Cerebellar nuclear complex (tissue), 1 donor: ENCODE measurements at regions not wholly inside any gene's neighbourhood (a gene's known extent, or its start where the extent isn't known, plus 50 kb on each side); places are given as distances from the start of the nearest gene placed in this dataset.
"Not testable (repeated sequence)": the region's sequence is repeated elsewhere in the genome, so short reads cannot be mapped to it uniquely, and the experiment has no call there.

ENCODE experiments used
- DNase-seq, 2 experiments: peaks; one replicate each; lab custom pipeline; 2025; lab: John Stamatoyannopoulos, UW

DNA sequence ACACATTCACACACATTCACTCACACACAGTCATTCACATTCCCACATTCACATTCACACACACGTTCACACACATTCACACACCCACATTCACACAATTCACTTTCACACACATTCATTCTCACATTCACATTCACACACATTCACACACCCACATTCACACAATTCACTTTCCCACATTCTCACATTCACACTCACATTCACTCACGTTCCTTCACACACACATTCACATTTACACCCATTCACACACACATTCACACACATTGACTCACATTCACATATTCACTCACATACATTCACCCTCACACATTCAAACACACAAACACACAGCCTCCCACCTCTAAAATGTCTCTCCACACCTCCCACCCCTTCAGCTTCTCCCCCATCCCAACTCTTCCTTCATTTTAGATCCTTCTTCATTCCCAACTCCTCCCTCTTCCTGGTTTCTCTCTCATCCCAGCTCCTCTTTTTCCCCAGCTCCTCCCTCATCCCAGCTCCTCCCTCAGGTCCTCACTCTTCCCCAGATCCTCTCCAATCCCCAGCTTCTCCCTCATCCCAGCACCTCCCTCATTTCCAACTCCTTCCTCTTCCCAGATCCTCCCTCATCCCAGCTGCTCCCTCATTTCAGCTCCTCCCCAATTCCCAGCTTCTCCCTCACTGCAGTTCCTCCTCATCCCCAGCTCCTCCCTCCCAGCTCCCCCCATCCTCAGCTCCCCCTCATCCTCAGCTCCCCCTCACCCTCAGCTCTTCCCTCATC, 111.0 kb downstream of the FAM53A start:
- no peak for DNase-seq

GRCh38 chr4:1572521-1572920, 111.6 kb downstream of the FAM53A start:
- DNase-seq: no peak

DNA sequence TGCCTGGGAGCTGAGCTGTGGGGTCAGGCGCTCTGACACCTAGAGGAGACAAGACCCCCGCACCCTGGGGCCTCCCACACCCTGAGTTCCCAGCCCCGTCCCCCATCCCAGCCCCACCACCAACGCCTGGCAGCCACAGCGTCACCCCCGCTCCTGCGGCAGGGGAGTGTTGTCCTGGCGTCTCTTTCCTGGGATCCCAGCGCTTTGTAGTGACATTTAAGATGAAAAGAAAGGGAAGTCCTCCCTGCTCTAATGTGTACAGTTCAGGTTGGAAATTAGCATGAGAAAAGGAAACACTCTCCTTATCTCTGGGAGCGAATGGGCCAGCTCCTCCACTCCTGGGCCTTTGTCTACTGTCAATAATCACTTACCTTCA, 112.1 kb downstream of the FAM53A start:
- DNase-seq: no peak

DNA sequence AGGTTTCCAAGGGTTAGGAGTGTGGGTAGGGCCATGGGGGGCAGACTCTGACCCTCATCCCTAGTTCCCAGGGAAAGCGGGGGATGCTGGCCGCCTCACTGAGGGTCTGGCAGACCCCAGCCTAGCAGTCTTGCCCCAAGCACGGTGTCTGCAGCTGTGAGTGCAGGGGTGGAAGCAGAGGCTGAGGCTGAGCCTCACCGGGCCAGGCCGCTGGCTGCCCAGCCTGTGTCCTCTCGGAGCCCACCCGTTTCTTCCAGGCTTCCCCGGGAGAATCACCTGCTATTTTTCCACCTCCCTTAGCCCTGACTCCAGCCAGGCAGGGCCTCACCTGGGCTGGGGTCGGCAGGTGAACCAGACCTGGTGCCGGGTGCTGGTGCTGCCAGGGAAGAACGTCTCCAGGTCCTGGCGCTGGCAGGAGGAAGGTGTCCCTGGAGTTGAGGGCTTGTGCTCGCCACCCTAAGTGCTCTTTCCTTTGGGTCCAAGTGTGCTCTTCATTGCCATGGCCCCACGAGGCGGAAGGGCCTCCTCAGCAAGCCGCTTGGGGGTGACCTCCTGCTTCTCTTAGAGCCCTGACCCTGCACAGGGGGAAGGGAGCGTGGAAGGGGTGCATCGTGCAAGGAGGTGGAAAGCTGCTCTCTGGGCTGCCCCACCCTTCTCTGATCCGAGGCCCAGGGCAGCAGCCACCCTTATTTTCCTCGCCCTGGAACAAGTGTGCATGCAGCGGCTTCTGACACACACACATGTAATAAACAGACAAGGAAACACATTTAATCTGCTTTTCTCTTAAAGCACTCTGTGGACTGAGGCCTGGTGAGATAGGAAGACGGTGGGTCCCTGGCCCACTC, 112.7 kb downstream of the FAM53A start:
- no peak for DNase-seq

GRCh38 chr4:1570291-1571164, 113.6 kb downstream of the FAM53A start:
- no peak for DNase-seq

DNA sequence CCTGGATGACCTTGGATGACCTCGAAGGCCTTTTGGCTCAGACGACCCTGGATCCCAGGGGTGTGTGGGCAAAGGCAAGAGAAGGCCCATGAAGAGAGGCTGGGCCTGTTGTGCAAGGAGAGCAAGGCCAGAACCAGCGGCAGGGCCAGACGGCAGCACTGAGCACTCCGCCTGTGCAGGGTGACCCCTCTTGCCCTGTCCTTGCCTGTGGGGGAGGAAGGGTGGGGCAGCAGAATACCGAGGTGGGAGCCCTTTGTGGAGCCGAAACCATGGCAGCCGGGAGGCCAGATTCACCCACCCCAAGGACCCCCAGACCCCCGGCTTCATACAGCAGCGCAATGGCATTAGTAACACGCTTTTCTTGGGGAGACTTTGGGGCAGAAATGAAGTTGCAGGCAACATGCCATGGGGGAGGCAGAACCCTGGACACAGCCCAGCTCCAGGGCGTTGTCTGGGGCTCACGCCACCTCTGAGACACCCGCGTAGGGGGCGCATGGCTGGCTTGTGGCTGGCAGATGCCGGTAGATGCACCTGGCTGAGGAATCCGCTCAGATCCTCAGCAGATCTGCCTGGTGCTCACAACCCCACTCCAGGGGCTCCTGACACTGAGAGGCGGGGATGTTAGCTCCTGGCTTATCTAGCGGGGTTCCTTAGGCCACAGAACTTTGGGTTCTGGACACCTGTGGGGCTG, 114.5 kb downstream of the FAM53A start:
- DNase-seq: no peak

DNA sequence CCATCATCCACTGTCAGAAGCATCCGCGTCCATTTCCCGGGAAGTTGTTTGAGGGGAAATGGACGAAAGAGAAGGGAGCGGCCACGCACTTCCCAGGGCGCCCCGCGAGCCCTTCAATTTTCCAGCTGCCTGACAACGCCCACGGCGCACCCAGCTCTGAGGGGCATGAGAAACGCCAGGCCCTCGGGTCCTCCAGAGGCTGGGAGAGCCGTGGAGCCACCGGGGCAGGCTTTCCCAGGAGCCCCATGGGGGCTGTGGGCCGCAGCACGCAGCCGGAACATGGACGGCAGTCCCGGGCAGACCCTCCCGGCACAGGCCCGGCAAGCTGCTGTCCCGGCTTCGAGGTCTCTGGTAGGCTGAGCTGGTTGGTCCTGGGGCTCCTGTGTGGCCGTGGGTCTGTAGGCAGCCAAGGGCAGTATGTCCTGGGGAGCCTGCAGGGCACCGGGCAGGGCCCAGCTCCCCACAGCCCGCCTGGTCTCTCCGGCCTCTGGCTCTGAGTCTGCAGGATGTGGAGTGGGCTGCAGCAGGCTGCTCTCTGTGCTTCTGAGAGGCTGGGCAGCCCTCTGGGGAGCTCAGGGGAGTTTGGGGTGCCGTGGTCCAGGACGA, 115.2 kb downstream of the FAM53A start:
- DNase-seq: no peak

GRCh38 chr4:1567808-1568581, 116.1 kb downstream of the FAM53A start:
- no peak for DNase-seq

- no peak for DNase-seq
These were observed 116.7 kb downstream of the FAM53A start for GRCh38 chr4:1567519-1567807.

GRCh38 chr4:1566838-1567518, 117.1 kb downstream of the FAM53A start:
- no peak for DNase-seq

GRCh38 chr4:1566301-1566837, 117.7 kb downstream of the FAM53A start:
- DNase-seq: not testable (repeated sequence)

GRCh38 chr4:1565598-1566295, 118.4 kb downstream of the FAM53A start:
- DNase-seq: no peak

DNA sequence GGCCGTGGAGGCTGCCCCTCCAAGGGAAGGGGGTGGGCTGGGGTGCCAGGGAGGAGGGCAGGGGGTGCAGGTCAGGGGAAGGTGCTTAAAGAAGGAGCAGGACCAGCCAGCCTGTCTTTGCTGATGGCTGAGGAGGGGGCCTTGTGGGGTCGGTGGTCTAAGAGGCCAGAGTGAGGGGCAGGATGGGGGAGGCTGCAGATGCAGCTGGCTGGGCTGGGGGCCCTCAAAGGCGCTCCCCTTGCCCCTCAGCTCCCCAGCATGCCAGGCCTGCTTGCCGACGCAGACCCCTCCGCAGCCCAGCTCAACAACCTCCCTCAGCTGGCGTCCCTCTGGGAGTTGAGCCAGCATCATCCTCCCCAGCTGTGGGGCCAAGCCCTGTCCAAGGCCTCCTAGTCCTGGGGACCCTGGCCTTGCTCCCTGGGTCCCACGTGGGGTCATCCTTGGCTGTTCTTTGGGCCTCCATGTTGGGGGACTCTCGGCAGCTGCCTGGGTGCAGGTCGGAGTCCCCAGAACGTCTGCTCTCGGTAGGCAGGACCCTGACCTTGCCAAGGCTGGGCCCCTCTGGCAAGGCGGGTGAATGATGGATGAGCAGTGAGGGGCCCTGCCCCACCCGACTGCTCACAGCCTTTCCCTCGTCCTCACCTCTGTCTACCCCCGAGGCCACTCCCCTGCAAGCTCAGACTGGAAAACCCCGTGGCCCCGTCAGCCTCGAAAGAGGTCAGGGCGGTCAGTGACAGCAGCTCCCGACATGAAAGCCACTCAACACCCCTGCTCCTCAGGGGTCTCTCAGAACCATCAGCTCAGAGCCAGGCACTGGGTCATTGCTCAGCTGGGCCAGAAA, 119.4 kb downstream of the FAM53A start:
- DNase-seq: no peak

DNA sequence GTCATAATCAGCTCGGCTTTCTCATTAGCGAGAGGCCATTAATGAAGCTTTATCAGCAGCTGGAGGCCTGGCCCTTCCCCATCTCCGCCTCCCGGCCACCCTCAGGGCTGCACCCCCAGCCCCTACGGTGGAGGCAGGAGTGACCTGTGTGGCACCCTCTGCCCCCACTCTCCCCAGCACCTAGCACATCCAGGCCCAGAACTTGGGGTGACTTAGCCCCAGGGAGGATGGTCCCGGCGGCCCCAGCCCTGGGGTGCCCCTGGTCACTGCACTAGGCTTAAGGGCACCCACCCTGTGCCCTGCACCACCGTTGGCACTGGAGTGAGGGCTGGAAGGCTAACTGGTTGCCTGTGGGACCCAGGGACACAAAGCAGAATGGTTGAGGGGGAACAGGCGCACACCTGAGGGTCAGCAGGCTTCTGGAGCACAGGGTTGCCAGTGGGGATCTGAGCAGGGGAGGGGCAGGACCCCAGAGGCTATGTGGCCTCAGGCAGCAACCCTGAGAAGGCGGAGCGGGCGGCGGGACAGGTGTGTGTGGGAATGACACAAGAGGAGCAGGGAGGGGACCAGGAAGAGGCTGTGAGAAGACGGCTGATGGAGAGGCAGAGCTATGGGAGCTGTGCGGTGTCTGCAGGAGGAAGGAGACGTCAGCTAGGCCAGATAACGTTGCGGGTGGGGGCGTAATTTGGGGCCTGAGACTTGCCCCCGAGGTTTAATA, 120.2 kb downstream of the FAM53A start:
- DNase-seq: no peak

GRCh38 chr4:1563241-1563640, 120.9 kb downstream of the FAM53A start:
- DNase-seq: no peak

- no peak for DNase-seq
These were observed 121.3 kb downstream of the FAM53A start for GRCh38 chr4:1562771-1563170.

GRCh38 chr4:1562371-1562770, 121.7 kb downstream of the FAM53A start:
- DNase-seq: no peak
